HEK293T (cell line): ENCODE measurements at regions not wholly inside any gene's neighbourhood (a gene's known extent, or its start where the extent isn't known, plus 50 kb on each side); places are given as distances from the start of the nearest gene placed in this dataset.
"Not testable (repeated sequence)": the region's sequence is repeated elsewhere in the genome, so short reads cannot be mapped to it uniquely, and the experiment has no call there.

ENCODE experiments used
- ELF4 ChIP-seq: fragments of 450-650 bp; IDR thresholded peaks from 2 replicates; pipeline ENCODE4 v1.6.1; 2017; ENCODE audit warnings: antibody characterized with exemption
- FOXA1 ChIP-seq: fragments of 450-650 bp; IDR thresholded peaks from 2 replicates; pipeline ENCODE4 v1.6.1; 2016; ENCODE audit warnings: mild to moderate bottlenecking
- FOXM1 ChIP-seq: fragments of 450-650 bp; IDR thresholded peaks from 2 replicates; pipeline ENCODE4 v1.6.1; 2017; ENCODE audit warnings: mild to moderate bottlenecking, borderline replicate concordance
- HDGF ChIP-seq: fragments of 450-650 bp; IDR thresholded peaks from 2 replicates; pipeline ENCODE4 v1.6.1; 2017; ENCODE audit warnings: antibody characterized with exemption, borderline replicate concordance
- SP1 ChIP-seq: fragments of 450-650 bp; IDR thresholded peaks from 2 replicates; pipeline ENCODE4 v1.6.1; 2017

GRCh38 chr9:41042111-41042510, 86.4 kb downstream of the FOXD4L6 start:
- TF ChIP-seq ELF4, SP1, FOXA1, HDGF, FOXM1: not testable (repeated sequence)
